Cardiac muscle cell (in vitro differentiated cells and primary cell): ENCODE measurements at regions not wholly inside any gene's neighbourhood (a gene's known extent, or its start where the extent isn't known, plus 50 kb on each side); places are given as distances from the start of the nearest gene placed in this dataset.
"Not testable (repeated sequence)": the region's sequence is repeated elsewhere in the genome, so short reads cannot be mapped to it uniquely, and the experiment has no call there.

Experiments
- DNase-seq, 2 donors: peaks; one replicate each; pipeline versions ENCODE4 v3.0.0 to v3.0.0-alpha.2; 2010 to 2017; ENCODE audit warnings: low read depth in 1 of 2, low spot score in 1 of 2
- H3K27ac ChIP-seq: fragments of 200-600 bp; sonication (generic); 2 replicates; pipeline ENCODE4 v1.5.1; 2016
- H3K27me3 ChIP-seq: fragments of 200-600 bp; sonication (generic); 2 replicates; pipeline ENCODE4 v1.6.0; 2016; ENCODE audit warnings: control low read depth
- H3K36me3 ChIP-seq: fragments of 200-600 bp; sonication (generic); 2 replicates; pipeline ENCODE4 v1.5.1; 2016; ENCODE audit warnings: control low read depth
- H3K4me1 ChIP-seq: fragments of 200-600 bp; sonication (generic); 2 replicates; pipeline ENCODE4 v1.8.1; 2017; ENCODE audit warnings: low read depth, mild to moderate bottlenecking, mixed run types
- H3K4me3 ChIP-seq: fragments of 200-600 bp; sonication (generic); 2 replicates; pipeline ENCODE4 v1.5.1; 2016; ENCODE audit warnings: mild to moderate bottlenecking
- H3K9me3 ChIP-seq: fragments of 200-600 bp; sonication (generic); 2 replicates; pipeline ENCODE4 v1.5.1; 2017; ENCODE audit warnings: low read depth, mild to moderate bottlenecking, control low read depth
- TF ChIP-seq, protein P1 (sequence below): IDR thresholded peaks from 2 replicates; pipeline ENCODE4 v1.5.1; 2012; ENCODE audit warnings: low read depth, mild to moderate bottlenecking, low read length

GRCh38 chr18:59038295-59039039 is 101.2 kb upstream of the SEC11C start:
- TF ChIP-seq, protein P1, sequence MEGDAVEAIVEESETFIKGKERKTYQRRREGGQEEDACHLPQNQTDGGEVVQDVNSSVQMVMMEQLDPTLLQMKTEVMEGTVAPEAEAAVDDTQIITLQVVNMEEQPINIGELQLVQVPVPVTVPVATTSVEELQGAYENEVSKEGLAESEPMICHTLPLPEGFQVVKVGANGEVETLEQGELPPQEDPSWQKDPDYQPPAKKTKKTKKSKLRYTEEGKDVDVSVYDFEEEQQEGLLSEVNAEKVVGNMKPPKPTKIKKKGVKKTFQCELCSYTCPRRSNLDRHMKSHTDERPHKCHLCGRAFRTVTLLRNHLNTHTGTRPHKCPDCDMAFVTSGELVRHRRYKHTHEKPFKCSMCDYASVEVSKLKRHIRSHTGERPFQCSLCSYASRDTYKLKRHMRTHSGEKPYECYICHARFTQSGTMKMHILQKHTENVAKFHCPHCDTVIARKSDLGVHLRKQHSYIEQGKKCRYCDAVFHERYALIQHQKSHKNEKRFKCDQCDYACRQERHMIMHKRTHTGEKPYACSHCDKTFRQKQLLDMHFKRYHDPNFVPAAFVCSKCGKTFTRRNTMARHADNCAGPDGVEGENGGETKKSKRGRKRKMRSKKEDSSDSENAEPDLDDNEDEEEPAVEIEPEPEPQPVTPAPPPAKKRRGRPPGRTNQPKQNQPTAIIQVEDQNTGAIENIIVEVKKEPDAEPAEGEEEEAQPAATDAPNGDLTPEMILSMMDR: no peak
- DNase-seq: no peak
- no peaks in the 10 kb centered on the region for H3K4me1 ChIP-seq
- H3K27ac ChIP-seq: no peak overlapping the region
- no peak overlapping the region for H3K4me3 ChIP-seq
- no peaks in the 10 kb centered on the region for H3K36me3 ChIP-seq
- H3K27me3 ChIP-seq: no peaks in the 10 kb centered on the region
- no peaks in the 10 kb centered on the region for H3K9me3 ChIP-seq

GRCh38 chr18:59039040-59039320 is 100.7 kb upstream of the SEC11C start:
- not testable (repeated sequence) for H3K4me3 ChIP-seq, DNase-seq, H3K36me3 ChIP-seq, H3K27me3 ChIP-seq, H3K27ac ChIP-seq, H3K4me1 ChIP-seq, H3K9me3 ChIP-seq

DNA sequence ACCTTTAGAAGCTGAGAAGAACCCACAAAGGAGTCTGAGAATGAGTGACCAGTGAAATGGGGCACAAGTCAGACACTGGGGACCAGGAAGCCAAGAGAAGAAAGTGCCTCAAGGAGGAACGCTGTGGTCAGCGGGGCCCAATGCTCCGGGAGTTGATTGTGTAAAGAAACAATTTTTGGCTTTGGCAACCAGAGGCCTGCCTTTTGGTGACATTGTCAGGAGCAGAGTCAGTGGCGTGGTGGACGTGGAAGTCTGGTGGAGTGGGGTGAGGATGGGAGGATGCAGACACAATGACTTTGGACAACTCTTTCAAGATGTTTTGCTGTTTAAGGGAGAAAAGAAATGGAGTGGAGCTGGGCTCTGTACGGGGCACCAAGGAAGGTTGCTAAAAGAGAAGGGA is 100.2 kb upstream of the SEC11C start:
- H3K4me3 ChIP-seq: no peak overlapping the region
- no peak for DNase-seq
- no peaks in the 10 kb centered on the region for H3K36me3 ChIP-seq
- no peak overlapping the region for H3K27ac ChIP-seq
- no peaks in the 10 kb centered on the region for H3K4me1 ChIP-seq
- H3K27me3 ChIP-seq: no peaks in the 10 kb centered on the region
- no peaks in the 10 kb centered on the region for H3K9me3 ChIP-seq
- TF ChIP-seq, protein P1: no peak

DNA sequence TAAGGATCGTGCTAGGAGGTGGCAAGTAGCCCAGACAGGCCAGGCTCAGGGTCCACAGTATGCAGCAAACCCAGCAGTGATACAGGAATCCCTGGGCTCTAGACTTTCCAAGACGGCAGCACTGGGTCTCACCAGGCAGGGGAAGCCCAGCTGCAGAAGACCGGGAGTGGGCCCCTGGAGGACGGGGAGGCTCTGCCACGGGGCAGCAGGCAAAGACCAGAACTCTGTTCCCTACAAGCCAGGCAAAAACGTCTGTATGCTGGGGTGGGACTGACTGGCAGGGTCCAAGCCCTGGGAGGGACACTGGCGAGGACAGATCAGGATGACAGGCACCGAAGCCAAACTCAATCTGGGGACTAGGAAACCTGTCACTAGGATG is 98.9 kb upstream of the SEC11C start:
- no peak overlapping the region for H3K27ac ChIP-seq
- H3K4me3 ChIP-seq: no peak overlapping the region
- TF ChIP-seq, protein P1: no peak
- no peaks in the 10 kb centered on the region for H3K36me3 ChIP-seq
- no peak for DNase-seq
- no peaks in the 10 kb centered on the region for H3K4me1 ChIP-seq
- H3K9me3 ChIP-seq: no peaks in the 10 kb centered on the region
- H3K27me3 ChIP-seq: no peaks in the 10 kb centered on the region

- H3K27ac ChIP-seq: no peak overlapping the region
- TF ChIP-seq, protein P1: no peak
Observed at GRCh38 chr18:59041296-59041695, 98.4 kb upstream of the SEC11C start.

DNA sequence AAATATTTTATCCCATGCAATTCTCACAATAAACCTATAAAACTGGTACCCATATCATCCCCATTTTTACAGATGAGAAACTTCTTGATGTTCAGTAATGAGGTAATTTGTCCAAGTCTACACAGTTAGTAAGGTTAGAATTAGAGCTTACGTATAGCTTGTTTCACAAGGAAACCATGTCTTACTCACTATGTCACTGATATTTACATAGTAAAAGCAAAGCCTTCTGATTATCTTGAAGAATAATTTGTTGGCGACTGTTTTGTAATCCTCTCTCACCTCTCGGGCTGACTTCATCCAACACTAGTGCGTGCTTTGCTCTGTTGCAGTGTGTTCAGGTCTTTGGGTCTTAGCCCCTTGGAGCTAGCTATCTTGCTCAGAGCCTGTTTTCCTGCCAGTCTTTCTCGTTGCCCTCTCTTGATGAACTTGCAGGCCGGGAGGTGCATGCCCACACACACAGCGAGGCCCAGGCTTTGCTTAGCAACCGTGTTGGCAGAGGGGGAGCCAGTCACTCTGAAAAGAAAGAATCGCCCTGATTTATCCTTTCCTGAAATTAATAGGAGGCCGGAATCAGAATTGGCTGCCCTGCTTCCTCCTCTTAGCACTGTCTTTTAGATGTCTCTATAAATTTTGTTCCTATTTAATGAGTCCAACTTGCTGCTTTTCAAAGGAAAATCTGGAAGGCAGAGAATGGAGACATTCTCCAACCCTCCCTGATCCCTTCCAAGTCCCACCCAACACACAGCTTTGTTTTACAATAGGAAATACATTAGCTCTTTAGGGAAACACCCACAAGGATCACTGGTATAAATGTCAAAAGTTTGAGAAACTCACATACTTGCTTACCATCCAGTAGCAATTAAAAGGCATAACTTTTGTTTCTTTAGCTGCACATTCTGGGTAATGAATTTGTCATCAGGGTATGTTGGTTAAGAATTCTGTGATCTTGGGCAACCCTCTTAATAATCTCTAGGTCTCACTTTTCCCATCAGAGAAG is 97.6 kb upstream of the SEC11C start:
- TF ChIP-seq, protein P1: no peak
- peak in 1 of 2 donors; percentile 36 for DNase-seq

More at GRCh38 chr18:59041296-59041695, 98.4 kb upstream of the SEC11C start:
- Histone ChIP-seq H3K9me3 (no peaks in the 10 kb centered on the region), H3K36me3 (no peaks in the 10 kb centered on the region), H3K27me3 (no peaks in the 10 kb centered on the region), H3K4me1 (no peaks in the 10 kb centered on the region), H3K4me3 (no peak overlapping the region)
- no peak for DNase-seq

More for the DNA sequence above, 97.6 kb upstream of the SEC11C start:
- Histone ChIP-seq H3K36me3 (no peaks in the 10 kb centered on the region), H3K27me3 (no peaks in the 10 kb centered on the region), H3K9me3 (no peaks in the 10 kb centered on the region), H3K4me1 (no peaks in the 10 kb centered on the region), H3K4me3 (no peak overlapping the region), H3K27ac (no peak overlapping the region)
